NOMO-1 (cell line): ENCODE measurements at regions not wholly inside any gene's neighbourhood (a gene's known extent, or its start where the extent isn't known, plus 50 kb on each side); places are given as distances from the start of the nearest gene placed in this dataset.

ENCODE experiments used
- DNase-seq, 2 experiments: peaks; one replicate each; lab custom pipeline; 2025; ENCODE audit not compliant: unreplicated experiment in 2 of 2; lab: John Stamatoyannopoulos, UW

GRCh38 chr13:56283262-56283828 is 857.4 kb upstream of the PRR20A start:
- no peak for DNase-seq

GRCh38 chr13:56299650-56300049 is 841.1 kb upstream of the PRR20A start:
- DNase-seq = no peak

GRCh38 chr13:56314765-56315164 is 826.0 kb upstream of the PRR20A start:
- no peak for DNase-seq

GRCh38 chr13:56317841-56318240 is 822.9 kb upstream of the PRR20A start:
- DNase-seq = no peak

GRCh38 chr13:56332671-56333070 is 808.0 kb upstream of the PRR20A start:
- peak in 1 of 2 experiments; percentile 35 for DNase-seq

- no peak for DNase-seq
Observed at GRCh38 chr13:56335775-56336174, 804.9 kb upstream of the PRR20A start.

- no peak for DNase-seq
Observed at GRCh38 chr13:56338421-56338820, 802.3 kb upstream of the PRR20A start.

GRCh38 chr13:56347014-56347413 is 793.7 kb upstream of the PRR20A start:
- no peak for DNase-seq

- no peak for DNase-seq
Observed at GRCh38 chr13:56349866-56350265, 790.9 kb upstream of the PRR20A start.

- no peak for DNase-seq
Observed at GRCh38 chr13:56351041-56351440, 789.7 kb upstream of the PRR20A start.

- DNase-seq = no peak
Observed at GRCh38 chr13:56352361-56352760, 788.4 kb upstream of the PRR20A start.

- DNase-seq = no peak
Observed at GRCh38 chr13:56352901-56353300, 787.8 kb upstream of the PRR20A start.

GRCh38 chr13:56356690-56357089 is 784.0 kb upstream of the PRR20A start:
- no peak for DNase-seq

GRCh38 chr13:56378566-56378965 is 762.2 kb upstream of the PRR20A start:
- DNase-seq = no peak

- DNase-seq = no peak
Observed at GRCh38 chr13:56393549-56393948, 747.2 kb upstream of the PRR20A start.

GRCh38 chr13:56396318-56396717 is 744.4 kb upstream of the PRR20A start:
- DNase-seq = no peak

GRCh38 chr13:56400774-56401173 is 739.9 kb upstream of the PRR20A start:
- DNase-seq = no peak

GRCh38 chr13:56412856-56413255 is 727.9 kb upstream of the PRR20A start:
- DNase-seq = no peak

- peak in 1 of 2 experiments; percentile 6 for DNase-seq
Observed at GRCh38 chr13:56424246-56424645, 716.5 kb upstream of the PRR20A start.

GRCh38 chr13:56457535-56458190 is 683.1 kb upstream of the PRR20A start:
- no peak for DNase-seq

GRCh38 chr13:56459286-56459685 is 681.4 kb upstream of the PRR20A start:
- DNase-seq = no peak

- no peak for DNase-seq
Observed at GRCh38 chr13:56501750-56502149, 639.0 kb upstream of the PRR20A start.

GRCh38 chr13:56510836-56511235 is 629.9 kb upstream of the PRR20A start:
- no peak for DNase-seq
